ENCODE measurements at regions not wholly inside any gene's neighbourhood (a gene's known extent, or its start where the extent isn't known, plus 50 kb on each side); places are given as distances from the start of the nearest gene placed in this dataset.

DNA sequence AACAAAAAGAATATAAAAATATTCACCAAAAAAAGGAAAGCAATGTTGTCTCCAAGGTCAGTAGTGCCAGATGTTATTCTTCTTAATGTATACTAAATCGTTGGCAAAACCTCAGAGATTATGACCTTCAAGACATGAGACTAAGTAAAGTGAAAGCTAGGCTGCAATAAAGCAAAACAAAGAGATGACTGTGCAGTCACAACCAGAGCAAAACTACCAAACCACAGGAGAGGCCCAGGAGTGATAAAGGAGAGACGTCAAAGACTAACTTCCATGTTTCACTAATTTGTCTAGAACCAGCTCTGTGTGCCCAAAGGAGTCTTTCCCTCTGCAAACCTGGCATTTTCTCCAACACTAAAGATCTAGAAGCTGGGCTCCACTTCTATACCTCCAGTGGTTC lies 155.9 kb upstream of the POU3F2 start:
- Histone ChIP-seq H3K4me3 (ENCODE audit: low read depth, low read length) (no peak overlapping the region), H3K27me3 (ENCODE audit: control insufficient read depth, insufficient read depth, low read length) (no peaks in the 10 kb centered on the region), H3K36me3 (ENCODE audit: control insufficient read depth, insufficient read depth, low read length) (no peaks in the 10 kb centered on the region)
- CTCF ChIA-PET, result no interaction called here
- DNase-seq (ENCODE audit: low read depth), result no peak
- POLR2A ChIA-PET, result no interaction called here
- TF ChIP-seq CTCF (IDR thresholded peaks at IDR 0.05; ENCODE audit: insufficient read depth, low read depth, low read length), result no peak

DNA sequence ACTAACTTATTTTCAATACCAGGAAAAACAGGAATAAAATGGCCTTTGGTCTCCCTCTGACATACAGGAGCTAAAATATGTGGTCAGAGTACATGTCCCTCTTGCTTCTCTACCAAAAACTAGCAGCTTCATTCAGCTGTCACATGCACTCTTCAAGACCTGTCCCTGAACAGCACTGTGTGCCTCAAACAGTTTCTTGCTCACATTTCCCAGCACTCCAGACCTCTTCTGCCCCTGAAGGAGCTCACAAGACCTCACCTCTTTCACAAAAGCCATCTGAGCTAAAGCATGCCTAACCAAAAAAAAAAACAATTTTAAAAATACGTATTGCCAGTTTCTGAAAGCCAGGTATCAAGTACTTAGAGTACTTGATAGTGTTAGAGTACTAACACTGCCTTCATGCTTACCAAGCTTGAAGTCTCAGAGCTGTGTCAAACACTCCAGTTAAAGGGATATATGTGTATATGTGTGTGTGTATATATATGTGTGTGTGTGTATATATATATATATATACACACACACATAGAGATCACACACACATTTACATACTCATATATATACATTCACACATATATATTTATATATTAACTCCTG lies 148.3 kb upstream of the POU3F2 start:
- no peak for DNase-seq (ENCODE audit: low read depth)
- Histone ChIP-seq H3K4me3 (ENCODE audit: low read depth, low read length) (no peak overlapping the region), H3K27me3 (ENCODE audit: control insufficient read depth, insufficient read depth, low read length) (no peaks in the 10 kb centered on the region), H3K36me3 (ENCODE audit: control insufficient read depth, insufficient read depth, low read length) (no peaks in the 10 kb centered on the region)
- ChIA-PET POLR2A (no interaction called here), CTCF (no interaction called here)
- TF ChIP-seq CTCF (IDR thresholded peaks at IDR 0.05; ENCODE audit: insufficient read depth, low read depth, low read length), result no peak

- DNase-seq (ENCODE audit: low read depth), result no peak
- ChIA-PET CTCF (no interaction called here), POLR2A (no interaction called here)
- H3K4me3 ChIP-seq (ENCODE audit: low read depth, low read length), result no peak overlapping the region
- no peaks in the 10 kb centered on the region for H3K27me3 ChIP-seq (ENCODE audit: control insufficient read depth, insufficient read depth, low read length)
- H3K36me3 ChIP-seq (ENCODE audit: control insufficient read depth, insufficient read depth, low read length), result no peaks in the 10 kb centered on the region
- TF ChIP-seq CTCF (IDR thresholded peaks at IDR 0.05; ENCODE audit: insufficient read depth, low read depth, low read length), result no peak
Observed at GRCh38 chr6:98687752-98688151, 146.6 kb upstream of the POU3F2 start.

- Histone ChIP-seq H3K4me3 (ENCODE audit: low read depth, low read length) (no peak overlapping the region), H3K36me3 (ENCODE audit: control insufficient read depth, insufficient read depth, low read length) (no peaks in the 10 kb centered on the region), H3K27me3 (ENCODE audit: control insufficient read depth, insufficient read depth, low read length) (no peaks in the 10 kb centered on the region)
- no peak for DNase-seq (ENCODE audit: low read depth)
- POLR2A ChIA-PET, result no interaction called here
- CTCF ChIA-PET, result no interaction called here
- TF ChIP-seq CTCF (IDR thresholded peaks at IDR 0.05; ENCODE audit: insufficient read depth, low read depth, low read length), result no peak
Observed at GRCh38 chr6:98695091-98695801, 139.1 kb upstream of the POU3F2 start.

- no peak for TF ChIP-seq CTCF (IDR thresholded peaks at IDR 0.05; ENCODE audit: insufficient read depth, low read depth, low read length)
- ChIA-PET CTCF (no interaction called here), POLR2A (no interaction called here)
- no peaks in the 10 kb centered on the region for H3K27me3 ChIP-seq (ENCODE audit: control insufficient read depth, insufficient read depth, low read length)
- H3K4me3 ChIP-seq (ENCODE audit: low read depth, low read length), result no peak overlapping the region
- no peak for DNase-seq (ENCODE audit: low read depth)
- no peaks in the 10 kb centered on the region for H3K36me3 ChIP-seq (ENCODE audit: control insufficient read depth, insufficient read depth, low read length)
Observed at GRCh38 chr6:98711380-98711779, 123.0 kb upstream of the POU3F2 start.

Data from BJ (cell line).